GM12878 (cell line): ENCODE measurements at regions not wholly inside any gene's neighbourhood (a gene's known extent, or its start where the extent isn't known, plus 50 kb on each side); places are given as distances from the start of the nearest gene placed in this dataset.

ENCODE experiments used
- ATAC-seq: fragments of 200-7000 bp; cut with Tn5 transposase; 3 replicates; pipeline ENCODE4 v1.9.1; 2020; ENCODE audit warnings: mild to moderate bottlenecking, moderate library complexity
- BruUV-seq: library from RNA; stranded (reverse); fragments of 400-500 nt; replicated peaks from 2 replicates; lab custom pipeline; 2021; lab: Mats Ljungman, UMichigan
- CTCF ChIA-PET: fragments of 300-600 bp; sonication (Branson Sonifier 250); formaldehyde crosslinking; extraction: SDS; loops from one replicate; lab custom pipeline; 2021; ENCODE audit warnings: inconsistent platforms; lab: Yijun Ruan, JAX
- POLR2A ChIA-PET: fragments of 350-600 bp; formaldehyde crosslinking; extraction: SDS; loops from one replicate; lab custom pipeline; 2021; ENCODE audit warnings: inconsistent platforms; lab: Charles Lee
- RAD21 ChIA-PET: fragments of 300-600 bp; sonication (Branson Sonifier 250); formaldehyde crosslinking; loops from one replicate; lab custom pipeline; 2023; ENCODE audit warnings: antibody characterized with exemption; ENCODE audit not compliant: unreplicated experiment; lab: Charles Lee
- SMC1A ChIA-PET: fragments of 300-600 bp; sonication (Branson Sonifier 250); formaldehyde crosslinking; loops from one replicate; lab custom pipeline; 2023; ENCODE audit not compliant: unreplicated experiment, uncharacterized antibody; lab: Charles Lee
- DNase-seq: peaks from one replicate; pipeline ENCODE4 v3.0.0-alpha.2; 2011; ENCODE audit warnings: low read depth, low spot score
- FAIRE-seq: peaks from 3 replicates; lab custom pipeline; 2011; peaks lifted over from hg19 to GRCh38; lab: Jason Lieb, UNC
- H2AFZ ChIP-seq: 2 replicates; pipeline ENCODE4 v1.6.0; 2011; ENCODE audit warnings: low read depth, low read length, control low read depth; ENCODE audit not compliant: control insufficient read depth
- H3K27ac ChIP-seq: 2 replicates; pipeline ENCODE4 v1.5.1; 2011; ENCODE audit warnings: control low read depth; ENCODE audit not compliant: control insufficient read depth, insufficient read depth
- H3K27me3 ChIP-seq, 2 experiments: replicated peaks in 1 of 2; 2 replicates each; pipeline versions ENCODE4 v1.6.0 to v1.6.1; 2011; ENCODE audit warnings: low read length in 1 of 2; ENCODE audit not compliant: control insufficient read depth in 2 of 2, insufficient read depth in 2 of 2
- H3K36me3 ChIP-seq, 2 experiments: 2 replicates each; pipeline ENCODE4 v1.5.1; 2011; ENCODE audit warnings: low read length in 1 of 2; ENCODE audit not compliant: control insufficient read depth in 2 of 2, insufficient read depth in 2 of 2
- H3K4me1 ChIP-seq: 2 replicates; pipeline ENCODE4 v1.6.1; 2011; ENCODE audit warnings: mild to moderate bottlenecking, low read length, moderate library complexity, mixed read lengths; ENCODE audit not compliant: control insufficient read depth, insufficient read depth
- H3K4me2 ChIP-seq: 2 replicates; pipeline ENCODE4 v1.6.0; 2011; ENCODE audit warnings: control low read depth; ENCODE audit not compliant: control insufficient read depth, insufficient read depth
- H3K4me3 ChIP-seq: fragments of 200-600 bp; sonication (generic); 2 replicates; pipeline ENCODE4 v1.5.1; 2016
- H3K79me2 ChIP-seq: 2 replicates; pipeline ENCODE4 v1.6.0; 2011; ENCODE audit warnings: low read length; ENCODE audit not compliant: control insufficient read depth, insufficient read depth
- H3K9ac ChIP-seq: 2 replicates; pipeline ENCODE4 v1.8.0; 2011; ENCODE audit warnings: low read length, control low read depth, mixed read lengths; ENCODE audit not compliant: control insufficient read depth, insufficient read depth
- H3K9me3 ChIP-seq: replicated peaks from 3 replicates; pipeline ENCODE4 v1.5.1; 2011; ENCODE audit warnings: mild to moderate bottlenecking, low read length; ENCODE audit not compliant: control insufficient read depth, insufficient read depth
- H4K20me1 ChIP-seq: 2 replicates; pipeline ENCODE4 v1.6.0; 2011; ENCODE audit not compliant: control insufficient read depth, insufficient read depth
- BCL11A ChIP-seq: IDR thresholded peaks from 2 replicates; pipeline ENCODE4 v1.6.1; 2011; ENCODE audit warnings: low read depth, low read length
- BHLHE40 ChIP-seq, 2 experiments: fragments of 450-650 bp in 1 of 2; IDR thresholded peaks; 2 replicates each; pipeline ENCODE4 v1.6.1; 2011 to 2017; ENCODE audit warnings: low read depth in 2 of 2, borderline replicate concordance in 1 of 2, improper control_type of control experiment in 1 of 2, low read length in 1 of 2, mild to moderate bottlenecking in 1 of 2
- CBX5 ChIP-seq: sonication (generic); IDR thresholded peaks from 2 replicates; pipeline ENCODE4 v1.6.1; 2016; ENCODE audit warnings: low read depth, moderate library complexity, mild to moderate bottlenecking, inconsistent platforms
- HDGF ChIP-seq: fragments of 450-650 bp; IDR thresholded peaks from 2 replicates; pipeline ENCODE4 v1.6.1; 2016; ENCODE audit warnings: antibody characterized with exemption
- IKZF2 ChIP-seq, 2 experiments: fragments of 450-650 bp; IDR thresholded peaks; 2 replicates each; pipeline ENCODE4 v1.6.1; 2017; ENCODE audit warnings: mild to moderate bottlenecking in 2 of 2, moderate library complexity in 2 of 2
- NFIC ChIP-seq: IDR thresholded peaks from 2 replicates; pipeline ENCODE4 v1.6.1; 2012; ENCODE audit warnings: low read depth, mild to moderate bottlenecking, inconsistent platforms, low read length, moderate library complexity
- POU2F2 ChIP-seq: IDR thresholded peaks from 3 replicates; pipeline ENCODE4 v1.6.1; 2011; ENCODE audit warnings: low read depth, mild to moderate bottlenecking, low read length, borderline replicate concordance
- SIN3A ChIP-seq: IDR thresholded peaks from 2 replicates; pipeline ENCODE4 v1.6.1; 2012; ENCODE audit warnings: low read depth, low read length, improper control_type of control experiment
- TBL1XR1 ChIP-seq: IDR thresholded peaks from 2 replicates; pipeline ENCODE4 v1.6.1; 2012; ENCODE audit warnings: low read depth, low read length, improper control_type of control experiment
- WGBS: methylation state at CpG from one replicate; pipeline ENCODE4 v1.1.6; 2016; ENCODE audit warnings: low lambda C conversion rate; ENCODE audit not compliant: insufficient replicate concordance, insufficient coverage; ENCODE audit errors: missing lambda C conversion rate; 5-methylcytosine and 5-hydroxymethylcytosine counted together
- in situ Hi-C: fragments of 300-500 bp; cut with MboI; formaldehyde crosslinking; loops from 9 replicates; pipeline ENCODE4 v1.14.3; 2018; ENCODE audit warnings: mixed read lengths
- intact Hi-C: fragments of 100-400 bp; cut with micrococcal nuclease; formaldehyde crosslinking; loops from one replicate; pipeline ENCODE4 v1.14.2; 2022; ENCODE audit not compliant: unreplicated experiment
- TF ChIP-seq, protein P1 (sequence below): fragments of 450-650 bp; IDR thresholded peaks from 2 replicates; pipeline ENCODE4 v1.6.1; 2016; ENCODE audit warnings: mild to moderate bottlenecking, moderate library complexity, borderline replicate concordance
- TF ChIP-seq, protein P2 (sequence below): fragments of 450-650 bp; formaldehyde crosslinking; IDR thresholded peaks from 2 replicates; pipeline ENCODE4 v1.4.0; 2022; ENCODE audit warnings: mild to moderate bottlenecking, moderate library complexity
- TF ChIP-seq, protein P3 (sequence below): IDR thresholded peaks from 2 replicates; pipeline ENCODE4 v1.6.1; 2011; ENCODE audit warnings: mild to moderate bottlenecking, low read depth, low read length, moderate library complexity; ENCODE audit not compliant: insufficient replicate concordance
- TF ChIP-seq, protein P4 (sequence below): IDR thresholded peaks from 2 replicates; pipeline ENCODE4 v1.6.1; 2011; ENCODE audit warnings: low read depth, mild to moderate bottlenecking, low read length, moderate library complexity, borderline replicate concordance; ENCODE audit errors: extremely low read depth

DNA sequence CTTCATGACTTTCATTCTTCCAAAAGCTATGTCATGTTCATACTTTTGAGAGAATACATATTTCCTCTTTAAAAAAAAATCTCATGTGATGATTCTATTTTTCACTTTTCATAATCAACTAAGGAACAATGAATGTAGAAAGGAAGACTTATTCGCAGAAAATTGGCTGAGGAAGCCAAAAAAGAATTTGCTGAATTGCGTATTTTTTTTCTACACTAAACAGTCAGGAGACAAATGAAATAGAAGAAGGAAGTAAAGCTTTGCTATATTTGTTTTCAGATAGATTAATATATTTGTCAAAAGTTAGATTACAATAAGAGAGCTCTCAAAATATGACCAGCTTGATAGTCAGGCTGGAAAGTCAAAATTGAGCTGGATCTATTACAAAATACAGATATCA lies 504.2 kb downstream of the ANXA1 start:
- SMC1A ChIA-PET = interaction anchor here (1.2 kb wide), 1 partner anchor 15 kb away, joined by 4 read pairs; no protein-coding TSS in a partner anchor
- no peak for ATAC-seq
- FAIRE-seq = no peak
- H3K4me3 ChIP-seq = no peak overlapping the region
- POLR2A ChIA-PET = no interaction called here
- BruUV-seq = no TSS peak
- no peak overlapping the region for H2AFZ ChIP-seq
- TF ChIP-seq BHLHE40 (IDR thresholded peaks at IDR 0.05; ENCODE audit: borderline replicate concordance in 1 of 2, low read depth in 2 of 2, low read length in 1 of 2) (no peak), NFIC (no peak), IKZF2 (IDR thresholded peaks at IDR 0.05) (no peak), TBL1XR1 (no peak), BCL11A (no peak), HDGF (no peak), POU2F2 (no peak), SIN3A (no peak), CBX5 (no peak)
- TF ChIP-seq, protein P1, sequence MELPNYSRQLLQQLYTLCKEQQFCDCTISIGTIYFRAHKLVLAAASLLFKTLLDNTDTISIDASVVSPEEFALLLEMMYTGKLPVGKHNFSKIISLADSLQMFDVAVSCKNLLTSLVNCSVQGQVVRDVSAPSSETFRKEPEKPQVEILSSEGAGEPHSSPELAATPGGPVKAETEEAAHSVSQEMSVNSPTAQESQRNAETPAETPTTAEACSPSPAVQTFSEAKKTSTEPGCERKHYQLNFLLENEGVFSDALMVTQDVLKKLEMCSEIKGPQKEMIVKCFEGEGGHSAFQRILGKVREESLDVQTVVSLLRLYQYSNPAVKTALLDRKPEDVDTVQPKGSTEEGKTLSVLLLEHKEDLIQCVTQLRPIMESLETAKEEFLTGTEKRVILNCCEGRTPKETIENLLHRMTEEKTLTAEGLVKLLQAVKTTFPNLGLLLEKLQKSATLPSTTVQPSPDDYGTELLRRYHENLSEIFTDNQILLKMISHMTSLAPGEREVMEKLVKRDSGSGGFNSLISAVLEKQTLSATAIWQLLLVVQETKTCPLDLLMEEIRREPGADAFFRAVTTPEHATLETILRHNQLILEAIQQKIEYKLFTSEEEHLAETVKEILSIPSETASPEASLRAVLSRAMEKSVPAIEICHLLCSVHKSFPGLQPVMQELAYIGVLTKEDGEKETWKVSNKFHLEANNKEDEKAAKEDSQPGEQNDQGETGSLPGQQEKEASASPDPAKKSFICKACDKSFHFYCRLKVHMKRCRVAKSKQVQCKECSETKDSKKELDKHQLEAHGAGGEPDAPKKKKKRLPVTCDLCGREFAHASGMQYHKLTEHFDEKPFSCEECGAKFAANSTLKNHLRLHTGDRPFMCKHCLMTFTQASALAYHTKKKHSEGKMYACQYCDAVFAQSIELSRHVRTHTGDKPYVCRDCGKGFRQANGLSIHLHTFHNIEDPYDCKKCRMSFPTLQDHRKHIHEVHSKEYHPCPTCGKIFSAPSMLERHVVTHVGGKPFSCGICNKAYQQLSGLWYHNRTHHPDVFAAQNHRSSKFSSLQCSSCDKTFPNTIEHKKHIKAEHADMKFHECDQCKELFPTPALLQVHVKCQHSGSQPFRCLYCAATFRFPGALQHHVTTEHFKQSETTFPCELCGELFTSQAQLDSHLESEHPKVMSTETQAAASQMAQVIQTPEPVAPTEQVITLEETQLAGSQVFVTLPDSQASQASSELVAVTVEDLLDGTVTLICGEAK = no peak
- TF ChIP-seq, protein P2, sequence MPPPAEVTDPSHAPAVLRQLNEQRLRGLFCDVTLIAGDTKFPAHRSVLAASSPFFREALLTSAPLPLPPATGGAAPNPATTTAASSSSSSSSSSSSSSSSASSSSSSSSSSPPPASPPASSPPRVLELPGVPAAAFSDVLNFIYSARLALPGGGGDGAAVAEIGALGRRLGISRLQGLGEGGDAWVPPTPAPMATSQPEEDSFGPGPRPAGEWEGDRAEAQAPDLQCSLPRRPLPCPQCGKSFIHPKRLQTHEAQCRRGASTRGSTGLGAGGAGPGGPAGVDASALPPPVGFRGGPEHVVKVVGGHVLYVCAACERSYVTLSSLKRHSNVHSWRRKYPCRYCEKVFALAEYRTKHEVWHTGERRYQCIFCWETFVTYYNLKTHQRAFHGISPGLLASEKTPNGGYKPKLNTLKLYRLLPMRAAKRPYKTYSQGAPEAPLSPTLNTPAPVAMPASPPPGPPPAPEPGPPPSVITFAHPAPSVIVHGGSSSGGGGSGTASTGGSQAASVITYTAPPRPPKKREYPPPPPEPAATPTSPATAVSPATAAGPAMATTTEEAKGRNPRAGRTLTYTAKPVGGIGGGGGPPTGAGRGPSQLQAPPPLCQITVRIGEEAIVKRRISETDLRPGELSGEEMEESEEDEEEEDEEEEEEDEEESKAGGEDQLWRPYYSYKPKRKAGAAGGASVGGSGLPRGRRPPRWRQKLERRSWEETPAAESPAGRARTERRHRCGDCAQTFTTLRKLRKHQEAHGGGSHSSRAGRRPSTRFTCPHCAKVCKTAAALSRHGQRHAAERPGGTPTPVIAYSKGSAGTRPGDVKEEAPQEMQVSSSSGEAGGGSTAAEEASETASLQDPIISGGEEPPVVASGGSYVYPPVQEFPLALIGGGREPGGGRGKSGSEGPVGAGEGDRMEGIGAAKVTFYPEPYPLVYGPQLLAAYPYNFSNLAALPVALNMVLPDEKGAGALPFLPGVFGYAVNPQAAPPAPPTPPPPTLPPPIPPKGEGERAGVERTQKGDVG (CRISPR knock-in tag) = no peak
- TF ChIP-seq, protein P3, sequence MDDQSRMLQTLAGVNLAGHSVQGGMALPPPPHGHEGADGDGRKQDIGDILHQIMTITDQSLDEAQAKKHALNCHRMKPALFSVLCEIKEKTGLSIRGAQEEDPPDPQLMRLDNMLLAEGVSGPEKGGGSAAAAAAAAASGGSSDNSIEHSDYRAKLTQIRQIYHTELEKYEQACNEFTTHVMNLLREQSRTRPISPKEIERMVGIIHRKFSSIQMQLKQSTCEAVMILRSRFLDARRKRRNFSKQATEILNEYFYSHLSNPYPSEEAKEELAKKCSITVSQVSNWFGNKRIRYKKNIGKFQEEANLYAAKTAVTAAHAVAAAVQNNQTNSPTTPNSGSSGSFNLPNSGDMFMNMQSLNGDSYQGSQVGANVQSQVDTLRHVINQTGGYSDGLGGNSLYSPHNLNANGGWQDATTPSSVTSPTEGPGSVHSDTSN = no peak
- TF ChIP-seq, protein P4, sequence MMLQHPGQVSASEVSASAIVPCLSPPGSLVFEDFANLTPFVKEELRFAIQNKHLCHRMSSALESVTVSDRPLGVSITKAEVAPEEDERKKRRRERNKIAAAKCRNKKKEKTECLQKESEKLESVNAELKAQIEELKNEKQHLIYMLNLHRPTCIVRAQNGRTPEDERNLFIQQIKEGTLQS = no peak
- in situ Hi-C loops = no loop called here
- H3K4me1 ChIP-seq = no peaks in the 10 kb centered on the region
- no peak overlapping the region for H3K27ac ChIP-seq
- H3K27me3 ChIP-seq = no peaks in the 10 kb centered on the region
- WGBS = 20% methylated on average over 2 of the region's 2 CpGs
- H3K9me3 ChIP-seq = no peaks in the 10 kb centered on the region
- no peak overlapping the region for H3K9ac ChIP-seq
- H3K4me2 ChIP-seq = no peak overlapping the region
- no peaks in the 10 kb centered on the region for H3K79me2 ChIP-seq
- intact Hi-C loops = no loop called here
- H3K36me3 ChIP-seq = no peaks in the 10 kb centered on the region
- CTCF ChIA-PET = no interaction called here
- no peaks in the 10 kb centered on the region for H4K20me1 ChIP-seq
- RAD21 ChIA-PET = no interaction called here
- no peak for DNase-seq
